SU-DHL-6 (cell line): ENCODE measurements at regions not wholly inside any gene's neighbourhood (a gene's known extent, or its start where the extent isn't known, plus 50 kb on each side); places are given as distances from the start of the nearest gene placed in this dataset.

ENCODE experiments used
- H2AFZ ChIP-seq: fragments of 200-600 bp; sonication (generic); 2 replicates; pipeline ENCODE4 v1.6.1; 2014; ENCODE audit warnings: low read depth, mild to moderate bottlenecking, moderate library complexity, mixed read lengths, antibody characterized with exemption, low read length; ENCODE audit not compliant: severe bottlenecking
- H3F3A ChIP-seq: fragments of 200-600 bp; shearing (Covaris generic); 2 replicates; pipeline ENCODE4 v1.6.0; 2016; ENCODE audit warnings: antibody characterized with exemption, mild to moderate bottlenecking; ENCODE audit not compliant: insufficient read depth
- H3K27ac ChIP-seq: fragments of 200-600 bp; sonication (generic); 2 replicates; pipeline ENCODE4 v1.5.1; 2016; ENCODE audit warnings: low read depth, mild to moderate bottlenecking, low read length, moderate library complexity, mixed read lengths
- H3K27me3 ChIP-seq: fragments of 200-600 bp; sonication (generic), shearing (Covaris generic); 2 replicates; pipeline ENCODE4 v1.6.0; 2014; ENCODE audit warnings: mild to moderate bottlenecking, low read length
- H3K36me3 ChIP-seq: fragments of 200-600 bp; sonication (generic); 2 replicates; pipeline ENCODE4 v1.6.1; 2014; ENCODE audit warnings: mild to moderate bottlenecking, low read length, mixed read lengths
- H3K4me2 ChIP-seq: fragments of 300-600, 200-600 bp; shearing (Covaris generic), sonication (generic); 2 replicates; pipeline ENCODE4 v1.6.0; 2014; ENCODE audit warnings: low read length, low read depth, mild to moderate bottlenecking; ENCODE audit not compliant: poor library complexity, severe bottlenecking
- H3K4me3 ChIP-seq: fragments of 200-600 bp; sonication (generic); 2 replicates; pipeline ENCODE4 v1.5.1; 2014; ENCODE audit warnings: antibody characterized with exemption, low read length, mild to moderate bottlenecking, mixed read lengths; ENCODE audit not compliant: insufficient read depth, poor library complexity, severe bottlenecking
- H3K79me2 ChIP-seq: fragments of 200-600 bp; sonication (generic); 2 replicates; pipeline ENCODE4 v1.6.1; 2014; ENCODE audit warnings: mild to moderate bottlenecking, low read length, moderate library complexity; ENCODE audit not compliant: insufficient read depth
- H3K9ac ChIP-seq: fragments of 200-600 bp; sonication (generic); 2 replicates; pipeline ENCODE4 v1.7.0; 2014; ENCODE audit warnings: mild to moderate bottlenecking, low read length
- H3K9me2 ChIP-seq: fragments of 200-600 bp; sonication (generic); replicated peaks from 2 replicates; pipeline ENCODE4 v1.6.1; 2014; ENCODE audit warnings: low read length; ENCODE audit not compliant: insufficient read depth
- H3K9me3 ChIP-seq: fragments of 200-600 bp; sonication (generic); 2 replicates; pipeline ENCODE4 v1.6.1; 2014; ENCODE audit warnings: low read length, mixed read lengths; ENCODE audit not compliant: insufficient read depth
- H4K20me1 ChIP-seq: fragments of 200-600 bp; sonication (generic); 2 replicates; pipeline ENCODE4 v1.6.1; 2014; ENCODE audit warnings: low read depth, mild to moderate bottlenecking, antibody characterized with exemption, low read length, moderate library complexity, mixed read lengths
- CTCF ChIP-seq: fragments of 200-600 bp; sonication (generic); IDR thresholded peaks from one replicate; pipeline ENCODE4 v1.5.1; 2017; ENCODE audit warnings: antibody characterized with exemption, mild to moderate bottlenecking, low read length, moderate library complexity; ENCODE audit not compliant: insufficient read depth, poor library complexity, severe bottlenecking
- EZH2phosphoT487 ChIP-seq: fragments of 200-600 bp; sonication (generic), shearing (Covaris generic); conservative IDR thresholded peaks from 2 replicates; pipeline ENCODE4 v1.6.1; 2018; ENCODE audit warnings: mild to moderate bottlenecking, antibody characterized with exemption, low read length, moderate library complexity, mixed read lengths

DNA sequence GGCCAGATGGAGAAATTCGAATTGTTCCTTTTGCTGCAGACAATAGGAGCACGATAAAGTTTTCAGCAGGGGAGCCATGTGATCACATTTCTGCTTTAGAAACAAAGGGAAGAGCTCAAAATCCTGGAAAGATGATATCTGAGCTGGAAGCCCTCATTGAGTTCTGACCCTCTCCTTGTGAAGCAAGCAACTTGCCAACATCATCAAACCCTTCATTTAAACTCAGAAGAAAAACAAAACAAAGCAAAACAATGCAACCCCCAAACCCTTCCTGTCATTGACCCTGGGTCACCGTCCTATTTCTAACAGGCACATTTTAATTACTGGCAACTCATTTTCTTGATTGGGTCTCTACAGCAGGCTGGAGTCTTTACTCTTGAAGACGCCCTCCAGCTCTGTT is 198.3 kb upstream of the ZNF32 start:
- Histone ChIP-seq H3K9me3 (no peaks in the 10 kb centered on the region), H2AFZ (no peak overlapping the region), H3F3A (no peaks in the 10 kb centered on the region), H3K27ac (no peak overlapping the region), H3K36me3 (no peaks in the 10 kb centered on the region), H3K4me2 (no peak overlapping the region), H3K9me2 (no peaks in the 10 kb centered on the region), H3K27me3 (no peaks in the 10 kb centered on the region), H3K4me3 (no peak overlapping the region), H3K79me2 (no peaks in the 10 kb centered on the region), H3K9ac (no peak overlapping the region), H4K20me1 (no peaks in the 10 kb centered on the region)
- TF ChIP-seq CTCF (no peak), EZH2phosphoT487 (no peak)

DNA sequence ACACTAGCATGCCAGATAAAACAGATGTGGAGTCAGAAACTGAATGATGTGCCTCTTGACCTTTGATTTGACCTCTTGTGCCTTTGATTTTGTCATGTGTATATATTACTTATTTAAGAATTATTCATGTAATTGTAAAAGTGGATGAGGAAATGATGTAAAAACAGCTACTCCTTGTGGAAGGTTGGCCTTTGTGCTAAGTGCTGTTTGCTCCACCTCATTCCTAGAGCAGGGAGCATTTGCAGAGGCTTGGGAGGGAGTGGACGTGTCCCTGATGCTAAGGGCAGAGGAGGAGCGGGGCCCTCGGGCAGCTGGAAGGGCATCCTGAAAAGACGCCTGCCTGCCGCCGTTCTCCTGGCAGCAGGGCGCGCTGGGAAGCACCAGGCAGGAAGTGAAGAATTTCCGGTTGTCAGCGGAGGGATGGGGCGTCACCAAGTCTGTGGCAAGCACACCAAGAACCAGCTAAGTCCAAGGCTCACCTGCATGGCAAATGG is 197.6 kb upstream of the ZNF32 start:
- H3K9ac ChIP-seq: no peak overlapping the region
- no peaks in the 10 kb centered on the region for H4K20me1 ChIP-seq
- H3K27me3 ChIP-seq: no peaks in the 10 kb centered on the region
- no peaks in the 10 kb centered on the region for H3K9me2 ChIP-seq
- H3F3A ChIP-seq: no peaks in the 10 kb centered on the region
- H3K36me3 ChIP-seq: no peaks in the 10 kb centered on the region
- no peaks in the 10 kb centered on the region for H3K9me3 ChIP-seq
- H3K4me3 ChIP-seq: no peak overlapping the region
- no peak for TF ChIP-seq EZH2phosphoT487
- no peak for TF ChIP-seq CTCF
- H3K79me2 ChIP-seq: no peaks in the 10 kb centered on the region
- no peak overlapping the region for H3K4me2 ChIP-seq
- H3K27ac ChIP-seq: no peak overlapping the region
- no peak overlapping the region for H2AFZ ChIP-seq

GRCh38 chr10:43845121-43845520 is 196.4 kb upstream of the ZNF32 start:
- H3K27ac ChIP-seq: no peak overlapping the region
- no peak overlapping the region for H2AFZ ChIP-seq
- no peaks in the 10 kb centered on the region for H3K9me2 ChIP-seq
- H3K4me3 ChIP-seq: no peak overlapping the region
- TF ChIP-seq EZH2phosphoT487: no peak
- no peak for TF ChIP-seq CTCF
- no peaks in the 10 kb centered on the region for H4K20me1 ChIP-seq
- no peaks in the 10 kb centered on the region for H3F3A ChIP-seq
- no peaks in the 10 kb centered on the region for H3K79me2 ChIP-seq
- no peak overlapping the region for H3K4me2 ChIP-seq
- no peaks in the 10 kb centered on the region for H3K27me3 ChIP-seq
- no peaks in the 10 kb centered on the region for H3K9me3 ChIP-seq
- no peaks in the 10 kb centered on the region for H3K36me3 ChIP-seq
- no peak overlapping the region for H3K9ac ChIP-seq
